Activated CD8-positive, alpha-beta memory T cell treated with anti-CD3 and anti-CD28 coated beads, Interleukin-2, amount 50 U/mL, for 48 hours (primary cell): ENCODE measurements at regions not wholly inside any gene's neighbourhood (a gene's known extent, or its start where the extent isn't known, plus 50 kb on each side); places are given as distances from the start of the nearest gene placed in this dataset.
"Not testable (repeated sequence)": the region's sequence is repeated elsewhere in the genome, so short reads cannot be mapped to it uniquely, and the experiment has no call there.

Experiments
- DNase-seq: peaks from one replicate; pipeline ENCODE4 v3.0.0-alpha.2; 2020

DNA sequence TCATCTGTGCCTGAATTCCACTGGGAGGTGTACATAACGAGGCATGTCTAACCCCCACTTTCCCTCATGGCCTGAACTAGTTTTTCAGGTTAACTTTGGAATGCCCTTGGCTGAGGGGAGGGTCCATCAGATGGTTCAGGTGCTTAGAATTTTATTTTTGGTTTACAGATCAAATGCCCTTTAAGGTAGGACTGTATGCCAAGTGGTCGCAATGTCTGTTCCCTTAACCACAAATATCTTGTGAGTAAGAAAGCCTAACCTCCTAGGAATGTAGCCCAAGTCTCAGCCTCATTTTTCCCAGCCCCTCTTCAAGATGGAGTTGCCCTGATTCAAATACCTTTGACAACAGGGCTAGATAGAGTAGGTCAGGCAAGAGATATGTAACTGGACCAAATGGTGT, 78.4 kb downstream of the RNASET2 start:
- DNase-seq, result no peak

DNA sequence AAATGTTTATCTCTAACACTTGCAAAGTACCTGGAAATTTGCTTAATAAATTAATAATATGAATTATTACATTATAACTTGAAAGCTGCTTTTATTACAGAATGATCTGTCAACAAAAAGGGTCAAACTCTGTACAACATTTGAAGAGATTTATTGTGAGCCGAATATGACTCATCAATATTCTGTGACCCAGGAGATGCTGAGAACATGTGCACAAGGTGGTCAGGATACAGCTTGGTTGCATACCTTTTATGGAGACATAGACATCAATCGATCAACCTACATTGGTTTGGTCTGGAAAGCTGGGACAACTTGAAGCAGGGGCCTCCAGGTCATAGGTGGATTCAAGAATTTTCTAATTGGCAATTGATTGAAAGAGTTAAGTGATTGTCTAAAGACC, 79.0 kb downstream of the RNASET2 start:
- DNase-seq, result no peak

DNA sequence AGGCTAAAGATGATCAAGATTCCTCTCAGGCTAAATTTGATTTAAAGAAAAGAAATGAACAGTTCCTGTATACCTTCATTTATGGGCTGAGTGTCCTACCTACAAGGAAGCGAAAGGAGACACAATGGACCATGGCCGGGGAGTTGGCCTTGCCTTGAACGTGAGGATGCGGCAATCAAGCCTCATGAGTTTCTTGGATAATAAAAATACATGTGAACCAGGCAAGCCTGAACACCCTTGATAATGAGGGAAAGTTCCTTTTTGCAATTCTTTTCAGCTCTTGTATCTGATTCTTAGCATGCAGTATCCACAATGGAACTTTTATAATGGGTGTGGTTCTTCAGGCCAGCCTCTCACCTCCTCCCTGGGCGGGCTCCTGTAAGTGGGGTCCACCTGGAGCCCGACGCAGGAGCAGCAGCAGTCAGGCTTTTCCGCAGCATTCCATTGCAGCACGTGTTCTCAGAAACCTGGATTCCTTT, 83.8 kb downstream of the RNASET2 start:
- DNase-seq, result no peak

DNA sequence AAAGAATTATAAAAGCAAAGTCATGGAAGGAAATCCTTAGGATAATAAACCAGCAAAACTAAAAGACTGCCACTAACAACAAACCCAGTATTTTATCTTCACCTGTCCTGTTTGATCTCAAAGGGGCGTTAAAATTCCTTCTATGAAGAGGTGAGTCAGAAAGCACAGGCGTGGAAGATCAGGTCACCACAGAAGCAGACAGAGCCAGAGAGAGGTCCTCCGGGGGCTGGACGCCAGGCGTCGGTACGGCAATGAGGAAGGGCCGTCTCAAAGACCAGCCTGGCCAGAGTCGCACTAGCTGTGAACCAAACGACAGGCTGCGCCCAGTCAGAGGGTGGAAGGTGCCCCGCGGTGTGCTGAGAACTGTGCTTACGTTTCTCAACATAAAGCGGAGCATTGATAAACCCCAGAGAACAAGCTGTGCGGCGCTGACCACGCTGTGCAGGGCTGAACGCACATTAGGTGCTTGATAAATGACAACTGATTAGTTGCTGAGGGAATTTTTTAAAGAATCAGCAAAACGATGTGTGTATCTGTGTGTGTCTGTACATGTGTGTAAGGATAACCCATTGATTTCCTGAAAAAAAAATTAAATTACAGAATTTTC, 85.6 kb downstream of the RNASET2 start:
- no peak for DNase-seq

DNA sequence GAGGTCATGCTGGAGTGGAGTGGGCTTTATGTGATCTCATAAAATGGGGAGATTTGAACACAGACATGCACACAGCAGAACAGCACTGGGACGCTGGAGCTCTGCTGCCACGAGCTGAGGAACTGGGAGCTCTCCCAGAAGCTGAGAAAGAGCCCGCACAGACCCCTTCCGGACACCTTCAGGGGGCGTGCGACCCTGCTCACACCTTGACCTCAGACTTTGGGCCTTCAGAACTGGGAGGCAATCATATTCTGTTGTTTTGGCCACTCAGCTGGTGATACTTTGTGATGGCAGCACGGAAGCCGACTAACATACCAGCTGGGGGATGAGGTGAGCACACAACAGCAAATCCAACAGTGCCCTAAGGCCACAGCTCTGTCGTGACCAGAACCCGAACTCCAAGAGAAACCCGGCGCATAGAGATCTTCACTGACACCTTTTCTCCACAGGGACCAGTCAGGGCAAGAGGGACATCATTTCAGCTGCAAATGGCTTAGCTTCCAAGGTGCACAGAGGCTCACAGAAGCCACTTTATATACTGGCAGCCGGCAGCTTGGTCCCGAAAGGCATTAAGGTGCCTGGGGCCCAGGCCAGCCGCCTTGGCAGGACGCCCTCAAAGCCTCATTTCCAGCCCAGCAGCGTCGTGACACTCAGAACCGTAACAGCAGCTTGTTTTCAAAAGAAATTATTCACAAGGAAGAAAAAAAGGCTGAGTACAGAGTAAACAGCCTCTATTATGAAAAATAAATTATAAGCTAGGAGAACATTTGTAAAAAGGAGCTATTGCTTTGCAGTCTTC, 89.3 kb downstream of the RNASET2 start:
- no peak for DNase-seq

DNA sequence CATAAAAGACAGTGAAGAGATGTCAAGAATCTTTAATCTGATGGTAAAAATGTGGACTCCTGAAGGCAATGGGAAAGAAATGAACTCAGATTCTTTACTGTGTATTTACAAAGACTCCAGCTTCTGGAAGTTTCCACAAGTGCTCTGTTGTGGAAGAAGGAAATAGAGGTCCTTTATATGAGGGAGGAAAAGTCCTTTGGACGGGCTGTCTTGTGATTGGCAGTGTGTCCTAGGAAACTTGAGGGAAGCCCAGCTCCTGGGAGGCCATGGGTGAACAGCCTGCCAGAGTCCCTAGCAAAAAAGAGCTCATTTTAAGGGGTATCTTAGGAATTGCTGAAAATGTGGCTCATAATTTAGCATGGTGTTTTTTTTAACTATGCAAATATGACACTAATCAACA, 92.0 kb downstream of the RNASET2 start:
- DNase-seq, result no peak

DNA sequence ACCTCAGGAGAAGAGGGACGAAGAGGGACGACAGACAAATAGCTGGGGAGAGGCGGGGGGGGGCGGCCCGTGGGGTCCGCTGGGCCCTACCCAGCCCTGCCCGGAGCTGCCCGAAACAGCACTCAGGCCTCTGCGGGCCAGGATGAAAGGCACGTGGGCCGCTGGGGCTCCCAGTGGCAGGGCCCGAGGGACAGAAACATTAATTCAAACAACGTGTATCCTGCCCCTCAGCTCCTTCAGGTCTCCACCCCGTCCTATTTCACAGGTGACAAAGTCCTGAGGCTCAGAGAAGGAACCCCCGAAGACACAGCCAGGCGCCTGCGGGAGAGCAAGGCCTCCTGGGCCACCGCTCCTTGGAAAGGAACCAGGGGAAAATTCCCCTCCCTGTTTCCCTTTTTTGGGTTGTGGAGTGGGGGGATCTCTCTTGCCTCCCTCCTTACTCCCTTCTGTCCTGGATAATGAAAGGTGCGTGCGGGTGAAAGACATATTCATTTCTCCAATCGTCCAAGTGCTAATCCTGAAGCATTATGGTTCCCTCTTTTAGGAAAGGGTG, 93.3 kb downstream of the RNASET2 start:
- no peak for DNase-seq

DNA sequence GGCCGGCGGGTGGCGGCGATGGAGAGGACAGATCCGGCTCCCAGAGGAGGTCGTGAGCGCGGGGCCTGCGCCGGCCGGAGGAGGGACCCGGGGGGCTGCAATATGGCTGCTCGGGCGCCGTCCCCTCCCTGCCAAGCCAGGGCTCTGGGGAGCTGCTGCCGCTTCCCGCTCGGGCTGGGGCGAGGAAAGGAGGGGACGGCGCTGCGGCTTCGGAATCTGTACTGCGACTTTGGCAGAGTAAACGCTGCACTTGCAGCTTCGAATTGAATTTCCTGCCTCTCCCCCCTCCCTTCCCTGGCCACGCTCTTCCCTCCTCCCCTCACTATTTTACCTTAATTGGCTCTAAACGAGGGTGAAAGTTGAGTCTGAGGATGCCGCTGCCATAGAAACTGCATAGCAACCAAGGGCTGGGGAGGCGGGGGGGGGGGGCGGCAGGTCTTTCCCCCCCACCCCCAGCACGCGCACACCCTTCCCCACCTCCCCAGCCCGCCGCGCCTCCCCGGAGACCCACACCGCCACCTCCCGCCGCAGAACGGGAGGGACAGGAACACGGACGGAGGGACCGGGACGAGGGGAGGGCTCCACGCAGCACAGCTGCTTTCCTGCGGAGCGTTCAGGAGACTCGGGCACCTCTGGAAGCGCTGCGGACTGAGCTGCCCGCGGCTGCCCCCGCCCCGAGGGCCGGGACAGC, 93.9 kb downstream of the RNASET2 start:
- DNase-seq, result peak; percentile 60

DNA sequence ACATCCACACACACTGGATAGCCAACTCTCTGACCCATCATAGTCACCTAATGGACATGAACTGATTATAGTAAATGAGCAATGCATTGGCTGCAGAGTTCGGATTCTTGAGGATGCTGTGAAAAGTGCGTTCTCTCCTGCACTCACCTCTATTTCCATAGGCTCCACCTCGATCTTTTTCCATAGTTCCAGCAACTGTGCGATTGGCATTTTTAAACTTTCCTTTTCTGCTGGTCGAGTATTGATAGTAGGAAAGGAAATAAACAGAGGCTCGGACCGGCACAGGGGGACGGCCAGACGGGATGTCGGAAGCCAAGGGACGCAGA, 94.4 kb downstream of the RNASET2 start:
- DNase-seq, result no peak

DNA sequence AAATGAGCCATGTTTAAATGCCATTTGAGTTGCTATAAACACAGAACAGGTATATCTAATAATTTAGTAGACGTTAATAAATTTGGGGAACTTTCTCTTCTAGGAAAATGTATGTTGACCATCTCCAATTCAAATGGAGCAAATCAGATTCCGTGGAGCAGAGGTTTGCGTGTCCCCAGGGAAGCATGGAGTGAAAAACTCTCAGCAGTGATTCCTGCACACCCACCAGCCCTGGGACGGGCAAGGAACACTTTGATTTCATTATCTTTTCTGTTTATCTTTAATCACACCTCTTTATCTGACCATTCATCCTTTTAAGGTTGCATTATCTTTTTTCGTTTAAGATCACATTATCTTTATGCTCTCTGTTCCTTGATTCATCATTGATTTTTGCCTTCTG, 95.0 kb downstream of the RNASET2 start:
- DNase-seq, result no peak

DNA sequence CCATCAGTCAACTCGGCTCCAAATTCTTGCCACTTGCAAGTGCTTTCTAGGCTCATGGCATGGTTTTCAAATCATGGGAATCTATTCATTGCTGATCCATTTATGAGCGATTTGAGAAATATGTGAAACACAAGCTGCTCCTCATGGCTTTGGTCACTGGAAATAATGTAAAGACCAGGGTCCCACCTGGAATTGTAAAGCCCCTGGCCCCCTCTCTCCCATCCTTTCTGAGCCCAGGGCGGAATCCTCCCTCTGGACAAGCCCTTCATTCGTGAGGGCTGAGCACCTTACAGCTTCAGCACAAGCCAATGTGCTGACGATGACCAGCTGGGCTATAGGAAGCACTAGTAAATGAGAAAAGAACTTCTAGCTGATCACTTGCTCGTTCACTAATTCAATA, 96.0 kb downstream of the RNASET2 start:
- no peak for DNase-seq

DNA sequence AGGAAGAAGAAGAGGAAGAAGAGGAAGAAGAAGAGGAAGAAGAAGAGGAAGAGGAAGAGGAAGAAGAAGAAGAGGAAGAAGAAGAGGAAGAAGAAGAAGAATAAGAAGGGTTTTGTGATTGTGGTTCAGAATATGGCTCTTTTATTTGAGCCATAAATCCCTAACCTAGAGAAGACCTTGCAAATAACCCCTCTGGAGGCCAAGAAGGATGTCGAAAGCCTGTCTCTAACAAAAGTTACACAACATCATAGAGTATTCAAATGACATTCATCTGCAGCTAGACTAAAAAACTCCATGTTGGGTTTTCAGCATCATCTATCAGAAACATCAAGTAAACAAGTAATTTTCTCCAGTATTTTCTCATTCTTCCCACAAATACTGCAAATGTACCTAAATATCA, 100.9 kb downstream of the RNASET2 start:
- DNase-seq, result no peak

DNA sequence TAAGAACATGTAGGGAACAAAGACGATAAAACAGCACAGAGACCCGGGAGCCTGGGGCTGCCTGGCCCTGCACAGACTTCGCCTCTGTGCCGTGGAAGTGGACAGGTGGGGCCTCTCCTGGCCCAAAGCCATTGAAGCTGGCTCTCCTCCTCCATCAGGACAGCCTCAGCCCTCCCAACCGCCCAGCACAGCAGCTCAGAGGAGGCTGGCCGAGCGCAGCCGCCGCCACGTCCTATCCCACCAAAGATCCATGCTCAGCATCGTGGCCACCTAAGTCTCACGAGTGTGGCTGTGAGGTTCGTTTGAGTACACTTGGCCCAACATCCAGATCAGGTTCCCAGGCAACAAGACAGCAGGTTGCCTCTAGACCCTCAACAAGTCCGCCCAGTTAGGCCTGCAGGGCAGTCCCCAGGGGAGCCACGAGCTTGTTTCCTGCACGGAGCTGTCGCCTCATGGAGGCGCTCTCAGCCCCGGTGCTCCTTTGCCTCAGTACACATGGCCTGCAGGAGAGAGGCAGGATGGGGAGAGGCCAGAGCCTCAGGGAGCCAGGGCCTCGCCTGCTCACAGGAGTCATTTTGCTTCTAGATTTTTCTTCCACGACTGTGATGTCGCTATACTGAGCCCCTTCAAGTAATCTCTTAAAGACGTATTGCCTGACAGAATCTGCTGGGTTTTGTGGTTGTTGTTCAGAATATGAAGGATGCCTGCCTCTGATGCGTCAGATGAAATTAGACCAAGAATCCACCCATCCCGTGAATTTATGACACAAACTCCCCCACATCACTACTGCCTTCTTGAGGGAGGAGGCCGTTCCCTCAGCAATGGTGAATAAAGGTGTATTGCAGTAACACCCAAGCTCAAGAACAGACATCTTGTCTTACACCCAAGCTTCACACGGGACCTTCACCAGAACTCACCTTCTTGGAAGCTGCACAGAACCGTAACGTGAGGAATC, 102.7 kb downstream of the RNASET2 start:
- no peak for DNase-seq

DNA sequence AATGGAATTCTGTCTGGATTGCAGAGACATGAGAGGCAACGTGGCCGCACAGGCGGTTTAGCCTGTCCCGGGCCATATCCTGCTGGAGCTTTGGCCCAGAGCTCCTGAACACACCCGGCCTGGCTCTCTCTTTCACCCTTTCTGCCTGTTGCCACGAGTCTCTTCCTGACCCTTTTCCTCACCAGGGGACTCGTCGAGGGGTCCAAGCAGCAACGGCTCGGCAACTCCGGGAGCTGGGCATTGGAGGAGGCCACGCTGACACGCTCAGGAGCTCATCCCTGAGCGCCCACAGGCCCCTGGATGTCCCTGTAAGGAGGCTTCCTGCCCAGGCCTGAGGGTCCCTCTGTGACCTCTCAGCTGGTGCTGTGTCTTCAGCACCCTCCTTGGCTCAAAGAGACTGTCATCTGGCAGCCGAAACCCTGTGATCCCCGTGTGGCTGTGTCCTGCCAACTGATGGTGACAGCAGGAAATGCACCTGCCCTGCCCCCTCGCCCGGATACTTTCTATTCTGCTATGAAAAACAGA, 103.8 kb downstream of the RNASET2 start:
- DNase-seq, result no peak

DNA sequence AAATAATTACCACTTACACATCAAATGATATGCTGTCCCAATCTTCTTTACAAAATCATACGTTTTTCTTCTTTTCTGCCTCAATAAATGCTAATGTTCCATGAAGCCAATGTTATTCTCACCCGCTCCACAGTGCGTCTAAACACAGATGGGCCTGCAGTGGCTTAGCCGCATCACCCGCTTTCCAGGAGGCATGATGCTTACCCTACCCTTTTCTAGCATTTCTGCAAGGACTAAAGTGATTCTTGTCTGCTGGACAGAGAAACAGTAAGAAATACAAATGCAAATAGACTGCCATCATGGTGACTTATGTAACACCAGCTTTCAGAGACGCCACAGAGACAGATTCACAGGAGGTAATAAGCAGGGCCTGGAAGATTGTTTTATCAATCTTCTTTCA, 104.4 kb downstream of the RNASET2 start:
- no peak for DNase-seq

DNA sequence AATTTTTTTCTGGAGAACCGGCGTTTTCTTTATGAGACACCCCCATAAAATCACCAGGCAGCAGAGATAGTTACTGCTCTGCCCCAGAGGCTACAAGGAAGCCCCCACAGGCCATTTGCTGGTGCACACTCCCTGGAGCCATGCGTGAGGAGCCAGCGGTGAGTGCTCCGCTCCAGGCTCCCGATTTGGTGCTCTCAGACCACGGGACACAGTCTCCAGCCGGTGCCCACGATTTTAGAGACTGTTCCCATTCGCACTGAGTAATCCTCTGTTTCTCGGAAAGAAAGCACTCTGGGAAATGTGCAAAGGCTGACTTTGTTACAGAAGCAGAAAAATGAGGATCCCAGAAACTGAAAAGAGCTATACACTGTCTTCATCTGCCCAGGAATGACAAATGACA, 104.9 kb downstream of the RNASET2 start:
- DNase-seq, result no peak

DNA sequence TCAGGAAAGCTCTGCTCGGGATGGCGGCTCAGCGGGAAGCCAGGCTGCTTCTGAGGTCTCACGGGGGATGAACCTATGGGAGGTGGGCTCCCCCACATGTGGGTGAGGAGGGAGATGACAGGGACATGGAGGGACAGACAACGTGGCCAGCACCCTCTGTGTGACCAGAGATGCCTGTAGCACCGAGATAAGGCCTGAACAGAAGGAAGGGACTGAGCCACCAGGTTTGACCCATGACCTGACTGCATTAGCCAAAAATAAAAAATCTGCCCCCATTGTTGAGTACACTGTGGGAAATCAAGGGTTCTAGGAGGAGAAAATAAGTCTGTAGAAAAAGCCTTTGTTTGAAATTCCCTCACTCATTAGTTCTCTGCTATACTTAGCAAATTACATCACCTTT, 105.7 kb downstream of the RNASET2 start:
- DNase-seq, result no peak

DNA sequence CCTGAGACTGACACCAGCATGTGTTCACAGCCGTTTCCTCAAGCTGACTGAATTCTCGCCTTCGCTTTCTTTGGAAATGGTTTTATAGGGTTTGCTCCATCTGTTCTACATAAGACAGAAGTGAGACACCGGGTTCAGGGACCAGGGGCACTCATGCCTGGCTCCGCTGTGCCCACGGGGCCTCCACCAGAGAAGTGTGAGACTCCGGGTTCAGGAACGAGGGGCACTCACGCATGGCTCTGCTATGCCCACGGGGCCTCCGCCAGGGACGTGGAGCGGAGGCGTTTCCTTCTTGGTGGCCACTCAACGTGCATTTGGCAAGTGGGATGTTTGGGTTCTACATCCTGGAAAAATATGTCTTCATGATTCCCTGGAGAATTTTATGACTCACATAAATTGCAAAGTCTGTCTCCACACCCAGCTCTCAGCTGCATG, 106.6 kb downstream of the RNASET2 start:
- DNase-seq, result no peak

DNA sequence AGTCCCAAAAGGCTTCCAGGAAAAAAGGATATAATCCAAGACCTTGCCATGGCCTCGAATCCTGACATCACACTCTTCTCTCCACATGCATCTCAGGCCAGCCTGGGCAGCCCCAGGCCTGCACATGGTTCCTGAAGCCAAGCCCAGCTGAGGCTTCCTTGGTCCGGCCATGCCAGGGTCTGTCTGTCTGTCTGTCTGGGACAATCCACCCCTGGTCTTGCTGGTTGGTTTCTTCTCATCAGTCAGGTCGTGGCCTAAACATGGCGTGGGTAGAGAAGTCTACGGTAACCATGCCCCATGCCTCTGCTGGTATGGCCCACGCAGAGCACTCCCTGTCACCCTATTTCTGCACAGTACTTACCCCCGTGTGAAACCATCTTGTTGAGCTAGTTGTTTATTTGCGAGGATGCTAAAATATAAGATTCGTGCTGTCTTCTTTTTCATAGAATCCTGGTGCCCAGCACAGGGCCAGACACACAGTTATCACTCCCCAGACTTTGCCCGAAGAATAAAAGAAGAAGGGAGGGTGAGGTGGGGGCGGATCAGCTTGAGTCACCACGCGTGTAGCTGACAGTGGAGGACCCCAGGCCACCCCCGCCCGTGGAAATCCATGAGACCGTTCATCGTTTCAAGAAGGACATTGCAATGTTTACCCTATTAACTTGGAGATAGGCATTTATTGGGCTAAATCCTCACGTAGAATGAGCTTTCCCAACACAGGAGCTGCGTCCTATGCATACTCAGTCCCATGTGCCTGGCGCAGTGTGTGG, 107.2 kb downstream of the RNASET2 start:
- DNase-seq, result no peak

DNA sequence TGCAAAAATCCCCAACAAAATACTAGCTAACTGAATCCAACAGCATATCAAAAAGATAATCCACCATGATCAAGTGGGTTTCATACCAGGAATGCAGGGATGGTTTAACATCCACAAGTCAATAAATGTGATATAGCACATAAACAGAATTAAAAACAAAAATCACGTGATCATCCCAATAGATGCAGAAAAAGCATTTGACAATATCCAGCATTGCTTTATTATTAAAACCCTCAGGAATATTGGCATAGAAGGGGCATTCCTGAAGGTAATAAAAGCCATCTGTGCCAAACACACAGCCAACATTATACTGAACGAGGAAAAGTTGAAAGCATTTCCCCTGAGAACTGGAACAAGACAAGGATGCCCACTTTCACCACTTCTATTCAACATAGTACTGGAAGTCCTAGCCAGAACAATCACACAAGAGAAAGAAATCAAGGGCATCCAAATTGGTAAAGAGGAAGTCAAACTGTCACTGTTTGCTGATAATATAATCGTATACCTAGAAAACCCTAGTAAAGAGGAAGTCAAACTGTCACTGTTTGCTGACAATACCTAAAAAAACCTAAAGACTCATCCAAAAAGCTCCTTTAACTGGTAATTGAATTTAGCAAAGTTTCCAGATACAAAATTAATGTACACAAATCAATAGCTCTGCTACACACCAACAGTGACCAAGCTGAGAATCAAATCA, 109.8 kb downstream of the RNASET2 start:
- DNase-seq, result not testable (repeated sequence)

DNA sequence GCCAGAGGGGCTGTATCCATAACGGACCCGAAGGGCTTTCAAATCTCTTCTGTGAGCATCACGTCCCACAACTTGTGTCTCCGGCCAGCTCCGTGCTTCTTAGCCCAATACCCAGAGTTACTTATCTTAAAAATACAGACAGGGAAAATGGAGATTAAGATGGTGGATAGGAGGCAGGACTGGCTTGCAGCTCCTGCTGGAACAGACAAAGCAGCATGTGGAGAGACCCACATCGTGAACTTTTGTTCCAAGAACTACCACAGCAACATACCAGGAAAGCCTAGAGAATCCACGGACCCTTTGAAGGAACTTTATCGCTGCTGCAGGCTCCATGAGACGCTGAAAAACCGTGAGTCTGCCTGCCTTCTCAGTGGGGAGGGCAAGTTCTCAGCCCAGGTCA, 113.7 kb downstream of the RNASET2 start:
- no peak for DNase-seq
